Progenitor cell of endocrine pancreas (in vitro differentiated cells): ENCODE measurements at regions not wholly inside any gene's neighbourhood (a gene's known extent, or its start where the extent isn't known, plus 50 kb on each side); places are given as distances from the start of the nearest gene placed in this dataset.

Experiments
- DNase-seq: peaks from one replicate; pipeline ENCODE4 v3.0.0; 2021; ENCODE audit warnings: low spot score; ENCODE audit not compliant: unreplicated experiment
- H3K27ac Mint-ChIP-seq: 2 replicates; pipeline ENCODE4 v1.8.0; 2021; ENCODE audit warnings: mild to moderate bottlenecking, moderate library complexity, mixed read lengths
- H3K27me3 Mint-ChIP-seq: 2 replicates; pipeline ENCODE4 v1.8.0; 2021; ENCODE audit warnings: mixed read lengths
- H3K36me3 Mint-ChIP-seq: 2 replicates; pipeline ENCODE4 v1.8.0; 2022; ENCODE audit warnings: mixed read lengths; ENCODE audit not compliant: insufficient read depth
- H3K4me1 Mint-ChIP-seq: 2 replicates; pipeline ENCODE4 v1.8.0; 2021; ENCODE audit warnings: low read depth, mixed read lengths
- H3K4me3 Mint-ChIP-seq: 2 replicates; pipeline ENCODE4 v1.8.0; 2021; ENCODE audit warnings: low read depth, mild to moderate bottlenecking, moderate library complexity, mixed read lengths
- H3K9me3 Mint-ChIP-seq: 2 replicates; pipeline ENCODE4 v1.8.0; 2021; ENCODE audit warnings: low read depth, mixed read lengths
- CTCF ChIP-seq: fragments of 200-600 bp; sonication (generic); IDR thresholded peaks from one replicate; pipeline ENCODE4 v1.5.0; 2021; ENCODE audit warnings: antibody characterized with exemption, mild to moderate bottlenecking; ENCODE audit not compliant: unreplicated experiment

- H3K9me3 Mint-ChIP-seq = no peaks in the 10 kb centered on the region
- H3K27ac Mint-ChIP-seq = no peak overlapping the region
- H3K4me1 Mint-ChIP-seq = no peaks in the 10 kb centered on the region
- H3K36me3 Mint-ChIP-seq = peaks cover 19% of the 10 kb centered on the region
- H3K4me3 Mint-ChIP-seq = no peak overlapping the region
- DNase-seq = no peak
- no peak for TF ChIP-seq CTCF
- no peaks in the 10 kb centered on the region for H3K27me3 Mint-ChIP-seq
Observed at GRCh38 chr12:124481772-124482566, 85.4 kb downstream of the NCOR2 start.

GRCh38 chr12:124481257-124481750, 86.1 kb downstream of the NCOR2 start:
- no peak for DNase-seq
- no peaks in the 10 kb centered on the region for H3K27me3 Mint-ChIP-seq
- H3K4me1 Mint-ChIP-seq = no peaks in the 10 kb centered on the region
- no peaks in the 10 kb centered on the region for H3K9me3 Mint-ChIP-seq
- peaks cover 25% of the 10 kb centered on the region for H3K36me3 Mint-ChIP-seq
- no peak for TF ChIP-seq CTCF
- H3K4me3 Mint-ChIP-seq = no peak overlapping the region
- no peak overlapping the region for H3K27ac Mint-ChIP-seq

GRCh38 chr12:124480469-124481256, 86.7 kb downstream of the NCOR2 start:
- DNase-seq = no peak
- TF ChIP-seq CTCF = no peak
- H3K27me3 Mint-ChIP-seq = no peaks in the 10 kb centered on the region
- H3K9me3 Mint-ChIP-seq = no peaks in the 10 kb centered on the region
- no peaks in the 10 kb centered on the region for H3K4me1 Mint-ChIP-seq
- peaks cover 27% of the 10 kb centered on the region for H3K36me3 Mint-ChIP-seq
- H3K4me3 Mint-ChIP-seq = no peak overlapping the region
- no peak overlapping the region for H3K27ac Mint-ChIP-seq

GRCh38 chr12:124479680-124480468, 87.5 kb downstream of the NCOR2 start:
- TF ChIP-seq CTCF = no peak
- DNase-seq = no peak
- no peak overlapping the region for H3K4me3 Mint-ChIP-seq
- no peaks in the 10 kb centered on the region for H3K27me3 Mint-ChIP-seq
- no peak overlapping the region for H3K27ac Mint-ChIP-seq
- no peaks in the 10 kb centered on the region for H3K4me1 Mint-ChIP-seq
- H3K9me3 Mint-ChIP-seq = no peaks in the 10 kb centered on the region
- peaks cover 32% of the 10 kb centered on the region for H3K36me3 Mint-ChIP-seq
